ENCODE measurements at regions not wholly inside any gene's neighbourhood (a gene's known extent, or its start where the extent isn't known, plus 50 kb on each side); places are given as distances from the start of the nearest gene placed in this dataset.
"Not testable (repeated sequence)": the region's sequence is repeated elsewhere in the genome, so short reads cannot be mapped to it uniquely, and the experiment has no call there.

GRCh38 chr14:56996721-56997399, 186.6 kb upstream of the OTX2 start:
- no peak for DNase-seq

DNA sequence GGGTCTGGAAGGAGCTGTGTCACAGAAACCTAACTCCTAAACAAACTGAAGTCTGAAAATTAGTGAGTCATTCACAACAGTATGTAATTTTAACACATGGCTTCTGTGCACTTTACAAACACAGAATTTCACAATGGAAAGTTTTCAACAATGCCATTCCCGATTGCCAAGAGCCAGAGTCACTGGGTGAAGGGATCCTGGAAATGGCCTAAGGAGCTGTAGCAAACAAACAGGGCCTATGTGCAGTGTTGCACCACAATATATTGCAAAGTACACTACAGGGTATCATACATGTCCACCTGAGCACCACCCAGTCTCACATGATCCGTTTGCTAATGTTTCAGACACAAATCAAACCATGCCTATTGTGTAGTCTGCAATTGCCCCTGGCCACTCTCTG, 184.7 kb upstream of the OTX2 start:
- no peak for DNase-seq

GRCh38 chr14:56992332-56992820, 182.1 kb upstream of the OTX2 start:
- DNase-seq: no peak

DNA sequence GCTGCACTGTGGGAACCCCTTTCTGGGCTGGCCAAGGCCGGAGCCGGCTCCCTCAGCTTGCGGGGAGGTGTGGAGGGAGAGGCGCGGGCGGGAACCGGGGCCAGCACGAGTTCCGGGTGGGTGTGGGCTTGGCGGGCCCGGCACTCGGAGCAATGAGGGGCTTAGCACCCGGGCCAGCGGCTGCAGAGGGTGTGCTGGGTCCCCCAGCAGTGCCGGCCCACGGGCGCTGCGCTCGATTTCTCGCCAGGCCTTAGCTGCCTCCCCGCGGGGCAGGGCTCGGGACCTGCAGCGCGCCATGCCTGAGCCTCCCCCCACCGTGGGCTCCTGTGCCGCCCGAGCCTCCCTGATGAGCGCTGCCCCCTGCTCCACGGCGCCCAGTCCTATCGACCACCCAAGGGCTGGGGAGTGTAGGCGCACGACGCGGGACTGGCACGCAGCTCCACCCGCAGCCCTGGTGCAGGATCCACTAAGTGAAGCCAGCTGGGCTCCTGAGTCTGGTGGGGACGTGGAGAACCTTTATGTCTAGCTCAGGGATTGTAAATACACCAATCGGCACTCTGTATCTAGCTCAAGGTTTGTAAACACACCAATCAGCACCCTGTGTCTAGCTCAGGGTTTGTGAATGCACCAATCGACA, 180.8 kb upstream of the OTX2 start:
- not testable (repeated sequence) for DNase-seq

DNA sequence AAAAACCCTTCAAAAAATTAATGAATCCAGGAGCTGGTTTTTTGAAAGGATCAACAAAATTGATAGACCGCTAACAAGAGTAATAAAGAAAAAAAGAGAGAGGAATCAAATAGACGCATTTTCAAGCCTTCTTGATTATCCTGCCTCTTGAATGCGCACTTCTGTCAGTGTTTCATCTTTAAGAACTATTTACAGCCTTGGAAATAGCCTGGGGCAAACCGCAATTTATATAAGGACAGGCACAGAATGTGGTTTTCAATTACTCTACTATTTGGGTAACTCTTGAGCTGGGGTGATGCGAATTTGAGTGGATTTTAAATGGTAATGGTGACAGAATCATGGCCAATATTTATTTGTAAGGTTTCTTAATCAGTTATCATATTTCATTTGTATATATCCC, 179.1 kb upstream of the OTX2 start:
- no peak for DNase-seq

DNA sequence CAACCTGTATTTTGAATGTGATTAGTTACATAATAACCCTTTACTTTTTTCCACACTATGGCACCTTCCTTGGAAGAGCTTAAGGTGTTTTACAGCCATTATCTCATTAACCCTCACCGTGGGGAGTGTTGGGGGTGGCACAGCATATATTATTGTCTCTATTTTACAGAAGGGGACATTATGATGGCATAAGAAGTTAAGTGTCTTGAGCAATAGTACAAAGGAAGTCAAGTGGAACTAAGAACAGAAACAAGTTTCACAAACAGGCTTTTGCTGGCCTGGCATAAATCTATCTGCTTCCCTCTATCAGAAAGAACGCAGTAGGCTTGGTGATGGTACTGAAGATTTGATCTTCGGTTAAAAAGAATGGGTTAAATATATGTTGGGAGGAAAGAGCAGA, 169.7 kb upstream of the OTX2 start:
- DNase-seq: no peak

GRCh38 chr14:56976211-56976610, 165.9 kb upstream of the OTX2 start:
- DNase-seq: no peak

DNA sequence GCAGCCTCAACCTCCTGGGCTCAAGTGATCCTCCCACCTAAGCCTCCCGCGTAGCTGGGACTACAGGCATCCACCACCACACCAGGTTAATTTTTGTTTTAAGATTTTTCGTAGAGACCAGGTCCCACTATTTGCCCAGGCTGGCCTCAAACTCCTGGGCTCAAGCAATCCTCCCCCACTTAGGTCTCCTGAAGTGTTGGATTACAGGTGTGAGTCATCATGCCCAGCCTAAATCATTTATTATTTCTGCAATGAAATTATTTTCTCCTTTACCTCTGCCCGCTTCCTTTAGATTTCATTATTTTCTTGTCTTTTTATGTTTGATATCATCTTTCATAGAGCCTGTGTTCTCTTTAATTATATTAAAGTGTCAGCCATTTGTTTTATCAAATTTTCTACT, 165.2 kb upstream of the OTX2 start:
- no peak for DNase-seq

DNA sequence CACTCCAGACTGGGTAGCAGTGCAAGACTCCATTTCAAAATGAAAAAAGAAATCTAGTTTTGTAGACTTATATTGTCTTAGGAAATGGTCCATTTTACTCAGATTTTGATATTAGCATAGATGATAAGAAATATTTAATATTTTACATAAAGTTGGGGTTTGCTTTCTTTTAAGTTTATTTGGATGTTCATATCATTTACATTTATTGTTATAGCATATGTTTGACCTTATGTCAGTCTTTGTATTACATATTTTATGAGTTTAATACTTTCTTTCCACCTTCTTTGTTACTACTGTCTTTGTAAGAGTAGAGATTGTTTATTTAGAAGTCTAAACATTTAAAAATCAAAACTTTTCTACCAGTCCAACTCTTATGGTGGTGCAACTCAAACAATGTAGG, 162.7 kb upstream of the OTX2 start:
- no peak for DNase-seq

GRCh38 chr14:56964895-56965294, 154.6 kb upstream of the OTX2 start:
- DNase-seq: no peak

DNA sequence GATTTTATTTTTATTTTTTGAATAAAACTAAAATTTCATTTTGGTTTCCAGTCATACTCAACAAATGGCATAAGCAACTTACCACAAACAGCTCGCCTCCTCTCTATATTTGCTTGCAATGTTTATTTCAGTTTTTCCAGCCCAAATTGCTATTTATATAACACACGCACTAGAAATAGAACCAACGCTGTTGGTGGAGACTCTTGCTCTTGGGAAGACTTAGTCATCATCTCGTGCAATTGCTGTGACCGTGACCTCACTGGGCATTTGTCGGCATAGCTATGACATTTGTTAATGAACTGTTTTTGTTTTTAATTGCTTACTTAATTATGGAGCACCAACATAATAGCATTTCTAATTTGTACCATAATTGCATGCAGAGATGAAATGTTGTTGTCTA, 153.1 kb upstream of the OTX2 start:
- DNase-seq: no peak

GRCh38 chr14:56962444-56963080, 152.3 kb upstream of the OTX2 start:
- DNase-seq: no peak

DNA sequence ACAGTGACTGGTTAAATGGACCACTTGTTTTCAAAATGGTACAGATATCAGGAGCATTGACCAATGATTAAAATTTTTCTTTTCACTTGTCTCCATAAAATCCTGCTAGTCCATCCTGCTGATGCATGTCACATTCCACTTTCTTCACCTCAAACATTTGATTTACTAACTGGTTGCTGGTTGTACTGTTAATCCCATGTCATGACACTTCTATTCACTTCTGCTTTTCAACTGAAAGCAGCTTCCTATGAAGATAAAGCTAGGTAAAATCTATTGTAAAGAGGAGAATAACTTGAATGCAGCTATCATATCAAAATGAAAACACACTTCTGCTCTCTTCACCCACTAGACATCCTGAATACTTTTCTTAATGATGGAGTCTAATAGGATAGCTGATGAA, 149.6 kb upstream of the OTX2 start:
- DNase-seq: no peak

DNA sequence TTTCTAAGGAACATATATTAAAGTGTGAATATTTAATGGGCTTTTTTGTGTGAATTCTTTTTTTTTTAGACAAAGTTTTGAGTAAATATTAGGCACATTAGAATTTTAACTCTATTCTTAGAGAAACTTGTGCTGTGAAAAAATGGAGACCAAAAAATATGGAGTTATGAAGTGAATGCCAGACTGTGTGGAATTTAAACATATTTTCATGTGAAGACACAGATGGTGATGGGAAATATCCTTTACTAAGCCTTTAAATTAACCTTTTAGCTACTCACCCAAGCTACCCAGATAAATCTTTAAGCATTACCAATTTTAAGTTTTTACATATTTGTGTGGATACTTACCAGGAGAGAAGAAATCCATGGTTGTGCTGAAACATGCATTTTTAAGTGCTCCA, 148.8 kb upstream of the OTX2 start:
- DNase-seq: no peak

- no peak for DNase-seq
Measured at GRCh38 chr14:56956182-56956581, 145.9 kb upstream of the OTX2 start.

- no peak for DNase-seq
Measured at GRCh38 chr14:56955745-56956144, 145.5 kb upstream of the OTX2 start.

GRCh38 chr14:56953884-56954283, 143.6 kb upstream of the OTX2 start:
- DNase-seq: no peak

DNA sequence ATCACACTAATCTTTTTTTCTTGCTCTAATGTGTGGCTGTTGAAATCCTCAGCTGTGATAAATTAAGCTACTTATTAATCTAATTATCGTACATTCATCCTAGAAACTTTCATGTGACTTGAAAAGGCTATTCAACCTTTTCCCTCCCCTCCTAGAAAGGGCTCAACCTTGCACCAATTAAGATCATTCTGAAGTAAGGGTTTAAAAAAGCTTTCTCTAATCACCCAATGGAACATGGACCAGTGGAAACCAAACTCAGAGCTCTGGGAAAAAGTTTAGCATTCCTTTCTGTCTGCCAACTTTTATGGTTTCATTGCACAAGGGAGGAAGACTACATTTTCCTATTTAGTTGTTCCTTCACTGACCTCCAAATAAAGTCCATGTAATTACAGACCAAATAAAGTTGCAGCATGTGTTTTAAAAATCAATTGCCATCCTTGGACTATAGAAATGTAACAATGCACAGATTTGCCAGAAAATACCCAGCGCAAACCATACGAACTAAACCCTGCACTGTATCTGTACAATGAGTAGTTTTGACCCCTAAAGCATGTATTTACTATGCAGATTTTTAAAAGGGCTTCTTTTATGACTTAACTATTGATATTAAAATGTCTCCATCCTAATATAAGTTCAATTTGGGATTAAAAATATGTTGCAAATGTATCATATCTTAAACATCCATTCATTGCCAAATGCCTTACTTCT, 142.6 kb upstream of the OTX2 start:
- DNase-seq: no peak

DNA sequence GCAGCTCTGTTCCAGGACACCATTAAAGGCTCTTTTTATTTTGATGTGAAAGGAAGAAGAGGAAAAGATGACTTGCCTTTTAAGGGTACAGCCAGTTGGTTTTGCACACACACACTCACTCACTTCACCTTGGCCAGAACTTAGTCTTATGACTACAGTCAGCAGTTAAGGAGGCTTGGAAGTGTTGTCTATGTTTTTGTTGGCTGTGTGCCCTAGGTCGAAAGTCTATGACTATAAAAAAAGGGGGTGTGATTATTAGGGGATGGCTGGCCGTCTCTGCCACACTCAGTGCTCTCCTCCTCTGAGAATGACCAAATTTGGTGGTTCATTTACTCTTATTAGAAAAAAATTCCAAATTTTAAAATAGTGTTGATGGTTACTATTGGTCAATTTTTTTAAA, 139.5 kb upstream of the OTX2 start:
- DNase-seq: no peak

- DNase-seq: no peak
Measured at GRCh38 chr14:56945291-56945690, 135.0 kb upstream of the OTX2 start.

DNA sequence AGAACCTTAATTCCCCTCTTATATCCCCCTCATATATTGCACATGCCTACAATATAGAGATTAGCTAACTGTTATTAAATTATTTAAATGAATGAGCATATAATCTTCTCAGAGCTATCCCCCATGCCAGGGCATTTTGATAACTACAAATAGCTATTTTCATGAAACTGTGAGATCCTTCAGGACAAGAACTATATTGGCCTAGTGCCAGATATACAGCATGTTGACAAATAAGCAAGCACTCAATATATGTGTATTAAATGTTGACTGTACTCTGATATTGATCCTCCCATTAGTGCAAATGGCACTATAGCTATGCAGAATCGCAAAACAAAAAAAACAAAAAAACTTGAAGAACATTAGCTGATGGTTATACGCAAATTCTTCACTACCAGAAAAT, 134.1 kb upstream of the OTX2 start:
- no peak for DNase-seq

- no peak for DNase-seq
Measured at GRCh38 chr14:56933446-56933845, 123.2 kb upstream of the OTX2 start.

Measured in anterior cingulate cortex (tissue), 58 donors.